Activated T-helper 2 cell treated with anti-CD3 and anti-CD28 coated beads, Interferon-gamma antibody, Interleukin-2, Interleukin-4, amounts not matched to agents 10 μg/mL and 5 μg/mL and 100 μg/mL, durations not matched to agents 14 hours and 24 hours and 36 hours (primary cell): ENCODE measurements at regions not wholly inside any gene's neighbourhood (a gene's known extent, or its start where the extent isn't known, plus 50 kb on each side); places are given as distances from the start of the nearest gene placed in this dataset.

Experiments
- DNase-seq: peaks from one replicate; pipeline ENCODE4 v3.0.0; 2021; ENCODE audit warnings: low spot score
- H3K27ac Mint-ChIP-seq: one replicate; pipeline ENCODE4 v1.8.0; 2021; ENCODE audit warnings: mixed read lengths
- H3K27me3 Mint-ChIP-seq: one replicate; pipeline ENCODE4 v1.8.0; 2021; ENCODE audit warnings: low read depth, mixed read lengths
- H3K36me3 Mint-ChIP-seq: one replicate; pipeline ENCODE4 v1.8.0; 2021; ENCODE audit warnings: low read depth, mixed read lengths
- H3K4me1 Mint-ChIP-seq: one replicate; pipeline ENCODE4 v1.8.0; 2021; ENCODE audit warnings: low read depth, mixed read lengths
- H3K4me3 Mint-ChIP-seq: one replicate; pipeline ENCODE4 v1.8.0; 2021; ENCODE audit warnings: low read depth, mild to moderate bottlenecking, moderate library complexity, mixed read lengths
- H3K9me3 Mint-ChIP-seq: one replicate; pipeline ENCODE4 v1.8.0; 2021; ENCODE audit warnings: mixed read lengths
- intact Hi-C: fragments of 100-400 bp; cut with micrococcal nuclease; formaldehyde crosslinking; loops from one replicate; pipeline ENCODE4 v1.15.1; 2023

DNA sequence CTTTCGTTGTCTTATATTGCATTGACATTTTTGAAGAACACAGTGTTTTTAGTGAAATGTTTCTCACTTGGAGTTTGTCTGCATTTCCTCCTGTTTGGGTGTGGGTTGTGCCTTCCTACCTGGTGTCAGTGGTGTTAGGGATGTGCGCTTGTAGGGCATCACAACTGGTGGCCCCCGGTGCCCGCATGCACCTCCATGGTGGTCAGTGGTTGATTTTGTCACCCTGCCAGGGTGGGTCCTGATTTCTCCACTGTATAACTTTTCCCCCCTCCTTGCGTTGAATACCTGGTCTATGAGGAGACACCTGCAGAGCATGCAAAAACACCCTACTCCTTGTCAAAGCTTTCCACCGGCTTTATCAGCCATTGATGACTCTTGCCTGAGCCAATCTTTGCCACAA, 132.9 kb downstream of the BARX1 start:
- peaks cover 12% of the 10 kb centered on the region for H3K27me3 Mint-ChIP-seq
- DNase-seq = no peak
- H3K4me1 Mint-ChIP-seq = no peaks in the 10 kb centered on the region
- intact Hi-C loops = no loop called here
- no peak overlapping the region for H3K4me3 Mint-ChIP-seq
- H3K9me3 Mint-ChIP-seq = no peaks in the 10 kb centered on the region
- no peaks in the 10 kb centered on the region for H3K36me3 Mint-ChIP-seq
- no peak overlapping the region for H3K27ac Mint-ChIP-seq

DNA sequence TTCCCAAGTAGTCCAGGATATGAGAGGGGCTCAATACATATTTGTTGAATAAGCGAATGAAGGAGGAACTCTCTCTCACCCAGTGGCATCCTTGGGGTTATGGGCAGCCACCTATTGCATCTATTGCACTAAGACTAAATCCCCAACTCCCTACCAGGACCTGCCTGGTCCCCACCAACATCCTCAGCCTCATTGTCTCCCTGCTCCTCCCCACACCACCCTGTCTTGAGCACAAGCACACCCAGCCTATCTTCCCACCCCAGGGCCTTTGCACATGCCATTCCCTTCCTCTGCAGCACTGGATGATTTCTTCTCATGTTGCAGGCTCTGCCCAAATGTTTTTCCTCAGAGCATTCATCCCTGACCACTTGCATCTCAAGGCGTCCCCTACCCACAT, 133.8 kb downstream of the BARX1 start:
- Mint-ChIP-seq H3K36me3 (no peaks in the 10 kb centered on the region), H3K4me3 (no peak overlapping the region), H3K27me3 (peaks cover 5% of the 10 kb centered on the region), H3K9me3 (no peaks in the 10 kb centered on the region), H3K4me1 (no peaks in the 10 kb centered on the region), H3K27ac (no peak overlapping the region)
- intact Hi-C loops = no loop called here
- no peak for DNase-seq

DNA sequence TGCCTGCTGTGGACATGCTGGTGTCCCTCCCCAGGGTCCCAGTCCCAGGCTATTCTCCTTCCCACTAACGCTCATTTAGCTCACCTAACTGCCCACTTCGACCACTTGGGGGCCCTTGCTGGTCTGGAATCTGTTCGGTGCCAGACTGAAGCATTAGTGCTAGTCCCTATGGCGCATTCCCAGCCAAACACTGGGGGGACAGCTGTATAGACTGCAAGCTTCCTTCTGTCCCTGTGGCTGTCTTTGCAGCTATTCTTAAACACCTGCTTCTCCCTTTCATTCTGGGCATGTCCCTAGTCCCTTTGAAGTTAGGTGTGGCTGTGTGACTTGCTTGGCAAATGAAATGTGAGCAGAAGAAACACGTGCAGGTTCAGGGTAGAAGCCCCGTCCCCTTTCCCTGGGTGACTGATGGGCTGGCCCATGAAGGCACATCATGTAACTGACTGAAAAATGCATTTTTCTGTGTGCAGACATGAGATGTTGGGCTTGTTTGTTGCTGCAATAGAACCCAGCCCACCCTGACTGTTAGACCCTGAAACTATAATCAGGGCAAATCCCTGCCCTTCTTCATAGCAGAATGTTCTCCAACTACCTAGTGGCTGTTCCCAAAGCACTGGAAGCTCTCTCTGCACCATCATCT, 134.4 kb downstream of the BARX1 start:
- DNase-seq = no peak
- H3K4me3 Mint-ChIP-seq = no peak overlapping the region
- no peaks in the 10 kb centered on the region for H3K36me3 Mint-ChIP-seq
- H3K27me3 Mint-ChIP-seq = peaks cover 3% of the 10 kb centered on the region
- H3K4me1 Mint-ChIP-seq = no peaks in the 10 kb centered on the region
- intact Hi-C loops = no loop called here
- H3K9me3 Mint-ChIP-seq = no peaks in the 10 kb centered on the region
- H3K27ac Mint-ChIP-seq = no peak overlapping the region

DNA sequence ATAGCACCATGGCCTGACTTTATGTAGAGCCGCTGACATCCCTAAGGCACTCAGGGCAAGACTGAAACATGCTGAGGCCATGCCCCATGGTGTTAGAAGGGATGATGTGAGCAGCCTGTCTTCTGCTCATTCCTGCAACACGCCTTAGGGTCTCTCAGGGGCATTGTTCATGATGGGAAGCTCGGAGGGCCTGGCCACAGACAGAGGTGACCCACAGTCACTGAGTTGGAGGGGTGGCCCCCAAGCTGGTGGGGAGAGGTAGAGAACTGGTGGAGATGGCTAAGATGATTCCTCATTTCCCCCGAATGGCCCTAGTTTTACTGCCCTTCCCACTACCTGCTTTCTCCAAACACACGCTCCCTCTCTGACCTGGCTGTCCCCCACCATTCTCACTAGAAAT, 135.2 kb downstream of the BARX1 start:
- intact Hi-C loops = no loop called here
- Mint-ChIP-seq H3K4me3 (no peak overlapping the region), H3K9me3 (no peaks in the 10 kb centered on the region), H3K4me1 (no peaks in the 10 kb centered on the region), H3K27me3 (peaks cover 6% of the 10 kb centered on the region), H3K27ac (no peak overlapping the region), H3K36me3 (no peaks in the 10 kb centered on the region)
- no peak for DNase-seq

DNA sequence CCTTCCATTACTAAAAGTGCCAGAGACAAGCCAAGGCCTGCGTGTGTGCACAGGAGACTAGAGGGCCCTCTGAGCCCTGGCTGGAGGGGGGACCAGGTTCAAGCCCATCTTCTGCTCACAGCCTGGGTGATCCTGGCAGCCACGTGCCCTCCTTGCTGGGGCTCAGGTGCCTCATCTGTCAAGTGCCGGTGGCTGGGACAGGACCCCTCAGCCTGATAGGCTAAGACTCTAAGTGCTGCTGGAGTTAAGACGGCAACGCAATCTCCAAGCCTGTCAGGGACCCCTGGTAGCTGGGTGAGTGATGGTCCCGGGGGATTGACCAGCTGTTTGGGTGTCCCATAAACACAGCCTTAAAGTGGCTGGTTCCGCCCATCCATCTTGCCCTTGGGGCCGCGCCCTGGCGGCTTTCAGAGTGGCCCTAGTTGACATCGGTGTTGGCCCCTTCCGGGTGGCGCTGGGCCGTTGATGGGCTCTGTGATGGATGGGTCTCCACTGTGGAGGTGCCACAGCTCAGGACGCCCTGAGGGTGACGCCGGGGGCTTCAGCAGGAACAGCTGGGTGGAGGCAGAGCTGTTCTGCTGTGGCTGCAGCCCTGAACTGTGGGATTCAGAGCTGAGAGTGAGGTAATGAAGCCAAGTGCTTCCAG, 136.2 kb downstream of the BARX1 start:
- Mint-ChIP-seq H3K4me3 (no peak overlapping the region), H3K27me3 (peaks cover 6% of the 10 kb centered on the region), H3K36me3 (no peaks in the 10 kb centered on the region), H3K27ac (no peak overlapping the region), H3K9me3 (no peaks in the 10 kb centered on the region), H3K4me1 (no peaks in the 10 kb centered on the region)
- DNase-seq = no peak
- intact Hi-C loops = no loop called here

DNA sequence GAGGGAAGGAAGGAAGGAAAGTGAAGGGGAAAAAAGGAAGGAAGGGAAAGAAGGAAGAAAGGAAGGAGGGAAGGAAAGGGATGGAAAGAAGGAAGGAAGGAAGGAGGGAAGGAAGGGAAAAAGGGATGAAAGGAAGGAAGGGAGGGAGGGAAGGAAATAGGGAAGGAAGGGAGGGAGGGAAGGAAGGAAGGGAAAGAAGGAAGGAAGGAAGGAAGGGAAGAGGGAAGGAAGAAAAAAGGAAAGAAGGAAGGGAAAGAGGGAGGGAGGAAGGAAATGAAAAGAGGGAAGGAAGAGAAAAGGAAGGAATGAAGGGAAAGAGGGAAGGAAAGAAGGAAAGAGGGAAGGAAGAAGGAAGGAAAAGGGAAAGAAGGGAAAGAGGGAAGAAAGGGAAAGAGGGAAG, 136.9 kb downstream of the BARX1 start:
- DNase-seq = no peak
- Mint-ChIP-seq H3K36me3 (no peaks in the 10 kb centered on the region), H3K9me3 (no peaks in the 10 kb centered on the region), H3K27me3 (peaks cover 6% of the 10 kb centered on the region), H3K4me3 (no peak overlapping the region), H3K27ac (no peak overlapping the region), H3K4me1 (no peaks in the 10 kb centered on the region)
- intact Hi-C loops = no loop called here

DNA sequence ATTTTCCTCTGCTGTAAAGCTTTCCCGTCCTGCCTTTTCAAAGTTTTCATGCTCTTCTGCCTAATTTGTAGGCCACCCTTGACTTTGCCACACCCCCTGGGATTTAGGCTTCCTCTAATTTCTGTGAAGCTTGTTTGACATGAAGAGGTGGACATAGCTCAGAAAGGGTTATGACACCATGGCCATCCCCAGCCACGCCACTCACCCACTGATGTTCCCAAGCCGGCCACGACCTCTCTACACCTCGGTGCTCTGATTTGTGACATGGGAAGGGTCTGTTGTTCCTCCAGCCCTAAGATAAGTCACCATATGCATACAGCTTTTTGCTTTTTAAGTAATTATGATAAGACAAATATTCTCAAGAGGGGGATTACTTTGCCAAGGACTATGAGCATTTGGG, 139.5 kb downstream of the BARX1 start:
- no peak overlapping the region for H3K27ac Mint-ChIP-seq
- H3K4me1 Mint-ChIP-seq = no peaks in the 10 kb centered on the region
- no peak overlapping the region for H3K4me3 Mint-ChIP-seq
- no peak for DNase-seq
- intact Hi-C loops = no loop called here
- H3K36me3 Mint-ChIP-seq = no peaks in the 10 kb centered on the region
- no peaks in the 10 kb centered on the region for H3K9me3 Mint-ChIP-seq
- peaks cover 3% of the 10 kb centered on the region for H3K27me3 Mint-ChIP-seq

DNA sequence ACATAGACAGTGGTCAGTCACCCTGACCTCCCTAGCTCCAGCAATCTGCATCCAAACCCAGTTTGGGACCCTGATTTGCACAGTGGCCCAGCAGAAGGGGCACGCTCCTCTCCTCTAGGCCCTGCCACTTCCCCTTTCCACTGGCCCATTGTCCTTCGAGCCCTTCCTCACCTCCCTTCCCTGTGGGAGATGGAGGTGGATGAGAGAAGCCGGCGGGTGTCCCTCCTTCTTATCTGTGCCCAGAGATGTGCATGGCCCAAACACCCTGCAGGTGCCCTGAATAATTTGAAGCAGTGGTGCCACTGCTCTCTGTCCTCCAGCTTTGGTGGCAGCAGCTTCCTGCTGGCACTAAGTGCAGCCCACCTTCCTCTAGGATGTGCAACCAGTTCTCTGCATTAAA, 140.0 kb downstream of the BARX1 start:
- Mint-ChIP-seq H3K27me3 (peaks cover 3% of the 10 kb centered on the region), H3K4me3 (no peak overlapping the region), H3K9me3 (no peaks in the 10 kb centered on the region), H3K27ac (no peak overlapping the region), H3K36me3 (no peaks in the 10 kb centered on the region), H3K4me1 (no peaks in the 10 kb centered on the region)
- no peak for DNase-seq
- intact Hi-C loops = no loop called here

DNA sequence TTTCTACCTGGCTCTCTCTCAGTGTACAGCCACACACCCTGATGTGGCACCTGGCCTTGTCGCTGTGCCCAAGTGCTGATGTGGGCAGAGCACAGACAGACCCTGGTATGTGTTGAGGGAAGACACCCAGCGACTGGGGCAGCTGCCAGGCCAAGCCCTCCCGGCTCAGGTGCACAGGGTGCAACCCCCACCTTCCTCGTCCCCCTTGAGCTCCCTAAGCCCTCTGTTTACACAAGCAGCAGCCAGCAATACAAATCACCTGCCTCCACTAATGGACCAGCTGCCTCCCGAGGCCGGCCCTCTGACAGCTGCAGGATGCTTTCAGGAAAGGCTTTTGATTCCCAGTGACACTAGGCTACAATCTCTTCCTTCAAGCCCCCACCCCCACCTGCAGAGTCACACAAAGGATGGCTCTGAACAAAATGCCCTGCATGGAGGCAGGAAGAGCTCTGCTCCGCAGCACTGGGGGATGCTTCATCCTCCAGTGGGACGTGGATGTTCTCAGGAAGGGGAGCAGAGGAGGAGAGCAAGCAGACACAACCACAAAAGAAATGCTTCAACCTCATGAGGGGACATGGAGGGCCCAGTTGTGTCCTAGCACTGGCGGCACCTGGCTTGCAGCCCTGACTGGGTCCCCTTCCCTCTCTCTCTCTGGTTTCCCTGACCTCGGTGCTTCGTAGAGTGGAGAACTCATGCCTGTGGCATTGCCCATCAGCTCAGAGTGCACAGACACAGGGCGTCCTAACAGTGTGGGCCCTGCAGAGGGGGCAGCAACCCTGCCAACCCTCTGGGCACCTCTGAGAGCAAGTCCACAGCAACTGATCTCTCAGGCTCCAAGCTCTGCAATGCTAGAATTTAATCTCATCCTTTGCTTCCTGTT, 140.8 kb downstream of the BARX1 start:
- peaks cover 3% of the 10 kb centered on the region for H3K27me3 Mint-ChIP-seq
- no peak overlapping the region for H3K27ac Mint-ChIP-seq
- H3K4me1 Mint-ChIP-seq = no peaks in the 10 kb centered on the region
- H3K36me3 Mint-ChIP-seq = no peaks in the 10 kb centered on the region
- intact Hi-C loops = no loop called here
- no peak overlapping the region for H3K4me3 Mint-ChIP-seq
- no peaks in the 10 kb centered on the region for H3K9me3 Mint-ChIP-seq
- DNase-seq = no peak

DNA sequence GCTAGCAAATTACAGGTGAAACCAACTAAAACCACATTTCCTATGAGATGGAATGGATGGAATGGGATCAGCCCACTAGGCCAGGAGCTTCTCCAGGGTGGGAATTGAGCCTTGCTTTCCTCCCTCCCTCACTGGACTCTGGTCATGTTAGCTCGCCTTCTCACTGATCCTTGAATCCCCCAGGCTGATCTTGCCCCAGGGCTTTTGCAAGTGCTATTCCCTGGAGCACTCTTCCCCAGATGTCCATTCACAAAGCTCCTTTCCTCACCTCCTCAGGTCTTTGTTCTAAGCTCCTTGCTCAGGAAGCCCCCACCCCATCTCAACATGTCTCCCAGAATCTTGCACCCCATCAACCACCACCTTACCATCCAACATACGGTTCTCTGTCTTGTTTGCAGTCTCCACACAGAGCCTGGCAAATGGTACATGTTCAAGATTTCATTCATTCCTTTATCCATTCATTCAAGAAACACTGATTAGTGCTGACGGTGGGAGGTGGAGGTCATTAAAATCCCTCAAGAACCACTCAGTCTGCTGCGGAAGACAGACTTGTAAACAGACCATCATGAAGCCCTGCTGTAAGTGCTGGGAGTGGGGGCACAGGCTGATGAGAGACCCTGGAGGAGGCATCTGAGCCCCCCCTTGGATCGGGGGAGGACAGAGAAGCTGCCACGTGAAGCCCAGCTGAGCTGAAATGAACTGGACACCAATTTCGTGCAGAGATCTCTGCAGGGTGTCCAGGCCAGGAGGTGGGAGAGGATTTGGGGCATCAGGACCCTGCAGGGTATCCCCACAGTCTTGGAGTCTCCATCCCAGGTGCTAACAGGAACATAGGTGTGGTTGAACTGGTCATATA, 141.7 kb downstream of the BARX1 start:
- H3K4me3 Mint-ChIP-seq = no peak overlapping the region
- no peak for DNase-seq
- H3K4me1 Mint-ChIP-seq = no peaks in the 10 kb centered on the region
- H3K36me3 Mint-ChIP-seq = no peaks in the 10 kb centered on the region
- intact Hi-C loops = no loop called here
- no peaks in the 10 kb centered on the region for H3K9me3 Mint-ChIP-seq
- peaks cover 3% of the 10 kb centered on the region for H3K27me3 Mint-ChIP-seq
- H3K27ac Mint-ChIP-seq = no peak overlapping the region

DNA sequence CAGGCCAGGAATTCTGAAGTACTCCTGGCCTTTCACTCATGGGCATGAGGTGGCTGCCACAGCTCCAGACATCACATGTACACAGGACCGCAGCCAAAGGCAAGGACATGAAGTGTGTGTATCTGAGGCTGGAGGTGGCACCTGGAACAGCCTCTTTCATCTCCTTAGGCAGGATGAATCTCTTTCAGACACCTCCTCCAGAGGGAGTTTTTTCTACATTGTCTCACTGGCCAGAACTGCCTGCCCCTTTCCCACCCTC, 142.8 kb downstream of the BARX1 start:
- H3K4me3 Mint-ChIP-seq = no peak overlapping the region
- DNase-seq = no peak
- no peaks in the 10 kb centered on the region for H3K4me1 Mint-ChIP-seq
- no peaks in the 10 kb centered on the region for H3K36me3 Mint-ChIP-seq
- no peak overlapping the region for H3K27ac Mint-ChIP-seq
- H3K9me3 Mint-ChIP-seq = no peaks in the 10 kb centered on the region
- intact Hi-C loops = no loop called here
- H3K27me3 Mint-ChIP-seq = peaks cover 3% of the 10 kb centered on the region

DNA sequence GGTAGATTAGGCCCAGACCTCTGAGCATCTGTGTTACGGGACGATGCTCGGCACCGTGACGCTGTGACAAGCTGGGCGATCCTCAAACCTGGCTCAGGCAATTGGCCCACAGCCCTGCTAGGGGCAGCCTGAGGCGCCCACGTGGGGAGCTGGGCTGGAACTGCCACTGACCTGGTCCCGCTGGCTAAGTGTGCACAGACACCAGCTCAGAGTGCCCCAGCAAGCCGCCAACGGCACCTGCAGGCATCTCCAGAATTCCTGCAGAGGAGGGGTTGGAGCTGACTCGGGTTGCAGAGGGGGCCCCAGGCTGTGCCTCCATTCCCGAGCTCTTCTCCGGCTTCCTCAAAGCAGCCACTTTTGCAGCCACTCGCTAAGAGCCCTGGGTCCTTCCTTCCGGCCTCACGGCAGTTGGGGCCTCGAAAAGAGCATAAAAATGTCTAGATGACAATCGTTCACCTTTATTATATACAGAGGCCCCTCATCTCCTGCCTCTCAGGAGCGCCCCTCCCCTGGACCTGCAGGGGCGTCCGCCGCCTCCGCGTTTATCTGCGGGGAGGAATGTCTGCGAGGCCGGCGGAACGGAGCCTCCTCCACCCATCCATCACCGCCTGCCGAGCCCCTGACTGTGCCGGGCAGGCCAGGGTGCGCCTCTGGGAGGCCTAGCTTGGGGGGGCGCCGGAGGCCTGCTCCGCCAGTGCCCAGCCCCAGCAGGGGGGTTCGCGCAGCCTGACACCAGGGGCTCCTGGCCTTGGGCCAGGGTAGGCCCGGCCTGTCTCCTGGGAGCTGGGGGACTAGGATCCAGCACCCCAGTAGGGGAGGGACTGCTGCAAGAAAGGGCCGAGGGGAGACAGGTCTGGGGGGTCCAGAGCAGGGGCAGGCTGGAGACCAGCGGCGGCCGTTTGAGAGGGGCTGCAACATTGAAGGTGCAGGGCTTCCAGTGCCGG, 144.9 kb downstream of the BARX1 start:
- Mint-ChIP-seq H3K4me3 (no peak overlapping the region), H3K4me1 (no peaks in the 10 kb centered on the region), H3K27ac (no peak overlapping the region), H3K27me3 (no peaks in the 10 kb centered on the region), H3K36me3 (no peaks in the 10 kb centered on the region), H3K9me3 (no peaks in the 10 kb centered on the region)
- intact Hi-C loops = no loop called here
- no peak for DNase-seq
